NCI-H82 (cell line): ENCODE measurements at regions not wholly inside any gene's neighbourhood (a gene's known extent, or its start where the extent isn't known, plus 50 kb on each side); places are given as distances from the start of the nearest gene placed in this dataset.

Experiments used
- DNase-seq: peaks from one replicate; lab custom pipeline; 2025; lab: John Stamatoyannopoulos, UW

DNA sequence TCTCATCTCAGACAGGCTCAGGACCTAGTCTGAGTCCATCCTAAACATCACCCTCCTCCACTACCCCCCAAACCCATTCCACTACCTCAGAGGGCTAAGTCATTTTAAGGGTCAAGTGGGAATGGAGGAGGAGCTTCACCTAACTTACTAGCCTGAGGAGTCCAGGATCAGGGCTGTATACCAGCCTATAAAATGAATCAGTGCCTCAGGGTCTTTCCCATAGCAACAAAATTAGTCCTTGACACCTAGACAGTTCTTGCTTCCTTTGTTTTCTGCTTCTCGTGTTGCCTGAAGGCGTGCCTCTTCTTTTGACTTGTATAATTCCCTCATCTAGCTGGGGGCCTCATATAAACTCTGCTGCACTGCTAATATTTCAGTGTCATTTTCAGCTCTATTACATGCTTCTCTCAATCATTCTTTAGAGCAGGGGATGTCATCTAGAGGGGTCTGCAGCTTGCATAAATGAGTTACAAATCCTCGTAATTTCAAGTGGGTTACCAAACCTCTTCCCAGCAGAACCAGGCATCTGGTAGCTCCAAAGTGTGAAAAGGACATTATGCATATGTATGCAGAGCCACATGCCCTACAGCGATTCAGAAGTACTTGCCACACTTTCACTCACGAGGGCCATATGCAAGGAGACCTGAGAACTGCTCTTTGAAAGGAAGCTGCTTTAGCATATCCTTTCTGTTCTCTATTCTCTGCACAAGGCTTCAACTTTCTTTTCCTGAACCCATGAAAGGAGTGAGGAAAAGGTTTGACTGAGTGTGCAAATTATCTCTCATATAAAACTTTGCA is 311.7 kb upstream of the SEMA6D start:
- no peak for DNase-seq

DNA sequence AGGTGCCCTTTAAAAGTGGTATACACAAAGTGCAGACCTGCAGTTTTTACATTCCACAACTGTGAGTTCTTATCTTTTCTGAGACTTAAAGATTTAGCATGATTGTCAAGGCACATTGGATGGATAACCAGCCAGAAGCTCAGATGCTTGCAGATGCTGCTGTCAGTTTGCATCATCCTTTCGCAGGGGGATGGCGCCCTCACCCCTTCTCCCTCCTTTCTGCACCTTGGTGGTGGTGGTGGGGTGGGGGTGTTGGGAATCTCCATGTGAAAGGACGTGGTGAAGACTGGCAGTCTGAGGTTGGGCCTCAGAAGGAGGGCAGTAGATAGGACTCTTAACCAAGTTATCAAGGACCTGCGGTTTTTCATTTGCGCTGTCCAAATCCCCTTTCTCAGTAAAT is 309.6 kb upstream of the SEMA6D start:
- peak; percentile 63 for DNase-seq

DNA sequence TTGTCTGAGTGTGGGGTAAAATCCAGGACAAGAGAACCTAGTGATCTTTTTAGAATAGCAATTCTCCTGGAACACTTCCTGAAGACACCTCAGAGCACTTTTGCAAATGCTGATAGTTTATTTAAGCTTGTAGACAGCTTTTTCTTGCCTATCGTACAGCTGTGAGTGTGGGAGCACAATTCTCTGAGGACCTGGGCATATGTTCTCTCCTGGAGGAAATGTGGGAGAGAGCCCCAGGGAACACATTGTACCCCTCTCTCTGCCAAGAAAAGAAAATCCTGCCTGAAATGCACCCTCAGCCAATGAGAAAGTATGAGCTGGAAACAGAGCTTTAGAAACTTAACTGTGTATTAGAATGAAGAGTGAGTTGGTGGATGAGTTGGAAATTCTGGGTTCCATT is 308.3 kb upstream of the SEMA6D start:
- DNase-seq: no peak

DNA sequence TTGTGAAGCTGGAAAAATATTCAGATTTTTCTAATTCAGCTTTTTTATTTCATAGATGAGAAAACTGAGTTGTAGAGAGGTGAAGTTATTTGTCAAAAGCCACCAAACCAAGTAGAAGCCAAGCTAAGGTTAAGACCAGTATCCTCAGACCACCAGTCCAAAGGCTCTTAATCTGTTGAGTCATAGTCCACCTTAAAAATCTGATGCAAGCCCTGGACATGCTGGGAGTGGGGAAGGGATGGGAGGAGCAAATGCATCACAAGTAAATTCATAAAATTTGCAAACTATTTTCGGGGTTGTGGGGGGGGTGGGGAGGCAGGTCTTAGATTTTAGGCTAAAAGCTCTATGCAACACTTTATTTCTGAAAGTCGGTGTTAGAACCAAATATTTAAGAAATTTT is 307.7 kb upstream of the SEMA6D start:
- peak; percentile 27 for DNase-seq

DNA sequence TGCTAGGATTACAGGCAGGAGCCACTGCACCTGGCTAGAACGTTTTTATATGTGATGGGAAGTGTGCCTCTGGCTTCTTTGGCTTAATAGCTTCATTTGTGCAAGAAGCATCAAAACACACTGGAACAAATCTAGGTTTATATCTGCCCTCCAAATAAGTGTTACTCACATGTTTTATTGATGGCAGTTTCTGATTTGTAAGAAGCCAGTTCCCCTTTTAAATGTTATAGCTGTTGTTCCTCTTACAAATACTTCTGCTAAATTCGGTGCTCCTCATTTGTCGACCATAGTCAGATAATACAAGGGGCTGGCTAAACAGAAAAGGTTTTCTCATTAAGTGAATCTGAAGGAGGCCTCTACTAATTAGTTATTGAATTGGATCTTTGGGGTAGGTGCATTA is 307.1 kb upstream of the SEMA6D start:
- no peak for DNase-seq

DNA sequence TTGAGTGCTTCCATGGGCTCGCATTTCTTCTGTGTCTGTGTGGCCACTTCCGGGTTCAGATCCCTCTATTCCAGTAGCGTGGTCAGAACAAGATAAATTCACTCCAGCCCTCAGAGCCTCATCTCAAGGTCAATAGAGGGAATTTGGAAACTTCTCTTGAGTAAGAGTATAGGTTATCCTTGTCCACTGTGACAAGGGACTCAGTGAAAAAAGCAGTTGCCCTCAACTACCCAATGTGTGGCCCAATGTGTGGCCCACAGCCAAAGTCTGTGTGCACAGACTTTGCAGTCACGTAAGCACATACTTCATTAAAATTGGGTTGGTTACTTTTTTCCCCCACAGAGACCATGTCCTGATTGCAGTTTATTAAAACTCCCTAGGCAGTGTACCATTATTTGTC is 305.6 kb upstream of the SEMA6D start:
- DNase-seq: no peak

DNA sequence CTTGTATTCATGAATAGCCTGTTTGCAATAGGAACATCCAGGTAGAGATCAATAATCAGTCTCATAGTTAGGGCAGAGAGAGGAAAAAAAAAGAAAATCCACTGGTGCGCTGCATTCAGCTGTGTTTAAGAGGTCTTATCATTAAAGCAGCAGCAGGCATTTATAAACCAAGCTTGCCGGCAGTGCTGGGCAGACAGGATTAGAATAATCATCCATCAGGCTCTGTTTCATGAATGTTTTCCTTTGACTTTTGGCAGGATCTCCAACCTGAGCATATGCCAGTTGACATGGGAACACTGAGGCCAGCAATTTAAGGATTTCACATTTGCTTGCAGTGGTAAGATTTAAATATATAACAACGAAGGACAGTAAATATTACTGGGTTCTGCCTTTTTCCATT is 305.2 kb upstream of the SEMA6D start:
- peak; percentile 95 for DNase-seq

DNA sequence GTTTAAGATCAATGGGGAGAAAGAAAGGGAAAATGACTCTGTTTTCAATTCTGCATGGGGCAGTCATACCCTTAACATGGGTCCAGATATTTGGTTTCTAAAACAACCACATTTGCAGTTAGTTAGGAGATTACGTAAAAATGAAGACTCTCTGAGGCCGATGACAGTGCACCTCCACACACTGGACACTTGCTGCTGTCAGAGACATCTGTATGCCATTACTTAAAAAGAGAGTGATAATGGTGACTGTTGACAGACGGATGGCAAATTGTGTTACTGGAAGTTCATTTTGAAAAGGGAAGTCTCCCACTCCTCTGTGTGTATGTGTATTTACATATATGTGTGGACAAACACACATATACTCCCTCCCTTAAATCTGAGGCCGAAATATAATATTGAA is 304.5 kb upstream of the SEMA6D start:
- peak; percentile 29 for DNase-seq

DNA sequence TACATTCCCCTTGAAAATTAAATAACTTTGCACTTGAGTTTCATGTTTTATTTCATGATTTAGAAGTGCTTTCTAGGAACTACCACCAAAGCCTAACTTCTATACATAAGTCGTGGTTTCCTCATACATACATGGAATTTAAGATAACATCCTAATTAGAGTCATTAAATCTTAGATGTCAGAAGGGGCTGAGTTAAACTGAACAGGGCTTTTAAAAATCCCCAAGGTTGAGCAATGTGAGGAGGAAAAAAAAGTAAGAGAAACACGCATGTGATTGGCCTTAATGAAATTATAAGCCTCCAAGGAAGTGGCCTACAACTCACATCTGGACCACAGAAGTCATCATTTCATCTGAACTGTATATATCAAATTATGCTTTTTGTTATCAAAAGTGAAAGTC is 303.1 kb upstream of the SEMA6D start:
- no peak for DNase-seq

DNA sequence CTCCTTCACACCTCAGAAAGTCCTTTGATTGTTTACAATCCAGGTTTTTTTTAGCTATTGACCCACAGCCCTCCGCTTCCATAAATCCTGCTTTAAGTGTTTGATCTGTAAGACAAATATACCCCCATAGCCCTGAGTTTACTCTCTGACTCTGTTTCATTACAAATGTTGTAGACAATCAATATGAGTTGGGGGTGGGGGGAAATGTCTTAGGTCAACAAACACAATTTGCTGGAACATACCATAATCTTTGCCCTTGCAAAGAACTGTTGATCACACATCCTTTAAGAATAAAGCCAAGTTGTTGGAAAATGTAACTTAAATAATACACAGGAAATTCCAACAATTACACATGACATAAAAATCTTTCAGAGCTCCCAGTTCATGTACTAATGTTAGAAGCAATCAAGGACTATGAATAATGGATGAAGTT is 301.8 kb upstream of the SEMA6D start:
- no peak for DNase-seq

DNA sequence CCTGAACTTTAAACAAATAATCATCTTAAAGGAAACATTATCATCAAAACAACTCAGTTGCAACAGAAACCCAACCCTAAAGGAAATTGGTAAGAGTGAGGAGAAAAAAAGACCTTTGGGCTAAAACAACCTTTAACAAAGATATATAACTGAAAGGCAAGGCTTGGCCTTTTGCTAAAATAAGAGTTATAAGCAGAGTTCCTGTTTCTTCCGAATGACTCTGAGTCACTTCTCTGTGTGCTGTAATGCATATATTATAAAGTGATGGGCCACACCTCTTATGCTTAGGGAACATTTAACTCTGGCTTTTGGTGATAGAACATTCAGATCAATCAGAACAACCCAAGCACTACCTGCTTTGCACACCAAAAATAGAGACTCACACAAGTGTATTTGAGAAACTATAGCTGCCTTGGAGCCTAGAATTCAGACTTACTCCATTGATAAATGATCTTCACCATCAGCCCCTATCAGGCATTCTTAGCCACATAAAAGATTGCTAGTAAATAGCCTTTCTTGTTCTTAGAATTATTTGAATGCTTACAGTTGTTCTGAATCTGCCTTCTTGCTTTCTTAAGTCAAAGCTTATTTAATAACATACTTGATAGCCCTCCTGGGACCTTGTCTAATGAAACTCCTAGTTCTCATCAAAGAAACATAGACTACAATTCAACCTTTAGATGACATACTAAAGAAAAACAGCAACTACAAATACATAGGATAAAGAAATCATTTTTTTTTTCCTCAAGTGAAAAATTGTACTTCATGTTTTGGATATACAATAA is 294.2 kb upstream of the SEMA6D start:
- DNase-seq: no peak

DNA sequence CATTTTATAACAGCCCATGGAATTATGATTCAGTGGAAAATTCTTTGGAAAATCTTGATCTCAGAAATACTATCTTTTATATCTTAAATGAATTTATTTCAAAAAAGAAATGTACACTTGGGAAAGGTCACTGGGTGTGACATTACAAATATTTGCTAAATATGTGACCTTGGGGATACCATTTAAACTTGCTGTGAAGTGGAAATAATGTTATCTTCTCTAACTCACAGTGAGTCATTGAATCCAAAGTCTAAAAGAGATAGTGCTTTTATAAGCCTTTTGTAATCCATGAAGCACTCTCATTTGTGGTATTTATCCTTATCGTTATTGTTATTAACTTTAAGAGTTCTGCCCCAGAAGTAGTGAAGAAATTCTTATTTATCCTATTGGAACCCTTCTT is 289.8 kb upstream of the SEMA6D start:
- DNase-seq: no peak

DNA sequence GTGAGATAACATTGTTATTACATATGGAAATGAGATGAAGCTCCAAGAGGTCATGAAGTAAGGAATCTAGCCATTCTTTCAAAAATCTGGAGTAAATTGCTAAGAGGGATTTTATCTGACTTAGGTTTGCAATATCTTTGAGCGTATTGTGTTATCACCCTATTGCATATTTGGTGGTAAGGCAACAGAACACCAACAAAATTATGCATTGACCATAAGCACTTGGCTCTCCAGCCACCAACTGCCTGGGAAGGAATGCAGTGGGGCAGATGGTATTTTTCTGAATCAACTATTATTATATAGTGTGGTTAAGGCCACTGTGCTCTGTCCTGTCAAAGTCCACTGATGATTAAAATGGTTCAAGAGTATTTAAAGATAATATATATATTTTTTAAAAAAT is 287.9 kb upstream of the SEMA6D start:
- DNase-seq: no peak

DNA sequence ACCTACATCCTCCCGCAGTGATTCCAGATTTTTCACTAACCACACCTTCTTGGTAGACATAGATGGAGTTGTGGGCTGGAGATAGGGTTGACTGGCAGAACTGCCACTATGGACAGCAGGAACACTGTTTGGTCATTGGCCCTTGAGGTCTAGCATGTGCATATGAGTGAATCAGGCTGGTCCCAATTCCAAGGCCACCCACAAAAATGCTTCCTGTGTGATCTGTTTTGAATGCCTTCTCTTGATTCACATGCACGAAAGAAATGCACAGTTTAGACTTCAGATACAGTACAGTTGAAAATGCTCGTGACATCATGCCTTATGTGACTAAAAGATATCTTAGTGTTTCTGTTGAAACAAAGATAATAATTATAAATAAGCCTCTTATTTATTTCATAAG is 285.8 kb upstream of the SEMA6D start:
- no peak for DNase-seq

DNA sequence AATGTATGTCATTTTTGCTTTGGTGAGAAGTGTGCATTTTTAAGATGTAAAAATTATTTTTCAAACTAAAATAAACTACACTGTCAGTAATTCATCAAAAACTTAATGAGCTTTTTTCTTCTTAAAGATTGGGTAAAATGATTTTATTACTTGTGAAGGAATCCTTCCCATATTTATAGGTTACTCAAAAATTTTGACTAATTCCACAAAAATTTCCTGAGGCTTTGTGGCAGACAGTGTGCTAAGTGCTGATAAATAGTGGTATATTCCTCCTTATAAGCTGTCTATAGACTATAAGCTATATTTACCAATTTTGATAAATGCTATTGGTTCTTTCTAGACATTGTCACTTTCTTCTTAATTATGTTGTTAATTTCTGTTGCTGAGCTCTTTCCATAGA is 284.5 kb upstream of the SEMA6D start:
- DNase-seq: no peak

DNA sequence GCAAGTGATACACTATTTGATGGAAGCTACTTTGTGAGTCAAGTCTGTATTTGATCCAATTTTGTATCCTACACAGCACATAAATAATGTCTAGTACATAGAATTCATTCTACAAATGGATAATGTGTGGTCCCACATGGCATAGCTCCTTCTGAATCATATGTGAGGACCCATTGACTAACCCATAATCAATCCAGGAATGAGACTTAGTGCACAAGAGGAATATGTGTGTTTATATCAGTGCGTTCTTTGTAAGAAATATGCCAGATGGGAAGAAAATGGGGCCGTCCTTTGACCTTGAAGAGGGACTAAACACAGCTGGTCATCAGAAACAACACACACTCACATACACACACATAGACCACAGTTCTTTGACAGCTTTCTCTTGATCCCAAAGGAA is 282.7 kb upstream of the SEMA6D start:
- no peak for DNase-seq

DNA sequence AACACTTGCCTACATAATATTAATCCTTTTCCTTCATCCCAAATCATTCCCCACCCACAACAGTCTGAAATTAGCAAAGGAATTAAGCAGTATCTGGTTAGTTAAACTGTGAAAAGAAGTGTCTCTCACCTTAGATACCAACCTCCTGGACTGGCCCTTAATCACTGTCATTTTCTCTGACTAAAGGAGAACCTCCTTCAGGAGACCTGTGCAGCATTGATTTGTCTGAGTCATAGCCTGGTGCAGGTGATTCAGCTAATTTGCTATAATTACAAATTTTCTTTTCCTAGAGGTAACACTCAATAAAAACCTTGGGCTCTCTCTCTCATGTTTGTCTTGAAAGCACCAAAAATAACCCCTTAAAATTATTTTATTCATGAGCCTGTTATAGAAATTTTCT is 279.8 kb upstream of the SEMA6D start:
- no peak for DNase-seq

DNA sequence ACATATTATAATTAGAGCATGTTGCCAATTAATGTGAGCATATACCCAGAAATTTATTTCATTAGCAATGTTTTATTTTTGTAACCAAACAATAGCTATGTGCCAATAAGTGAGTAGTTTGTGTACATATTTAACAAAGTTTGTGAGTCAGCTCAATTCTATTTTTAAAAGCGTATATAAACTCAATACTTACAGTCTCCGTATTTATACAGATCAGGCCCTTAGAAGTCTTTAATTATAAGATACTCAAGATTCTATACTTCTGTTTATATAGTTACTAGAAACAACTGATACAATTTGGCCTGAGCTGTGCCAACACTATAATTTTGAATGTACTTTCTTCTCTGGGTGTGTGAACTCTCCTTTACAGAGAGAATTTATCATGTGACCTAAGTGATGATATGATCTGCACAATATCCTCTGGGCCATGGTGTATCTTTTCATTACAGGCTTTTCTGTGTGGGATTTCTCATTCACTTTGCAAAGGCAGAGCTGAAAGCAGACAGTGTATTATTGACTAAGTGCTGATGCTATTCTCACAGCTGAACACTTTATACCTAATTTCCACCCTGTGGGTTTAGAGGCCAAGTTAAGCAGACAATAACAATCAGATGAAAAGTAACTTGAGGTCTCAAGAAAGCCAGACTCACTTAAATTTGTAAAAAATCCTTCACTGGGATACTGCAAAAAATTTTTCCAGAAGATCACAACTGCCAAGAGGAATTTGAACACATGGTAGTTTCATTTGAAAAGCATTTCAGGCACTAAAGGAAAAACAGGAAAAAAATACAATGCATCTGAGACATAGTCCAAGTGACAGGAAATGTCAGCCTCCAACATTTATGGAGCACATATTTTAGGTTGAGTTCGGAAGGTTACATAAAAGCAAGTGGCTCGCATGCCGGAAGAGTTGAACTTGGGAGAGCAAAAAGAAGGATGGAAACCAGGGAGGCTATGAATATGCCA is 277.9 kb upstream of the SEMA6D start:
- DNase-seq: no peak

DNA sequence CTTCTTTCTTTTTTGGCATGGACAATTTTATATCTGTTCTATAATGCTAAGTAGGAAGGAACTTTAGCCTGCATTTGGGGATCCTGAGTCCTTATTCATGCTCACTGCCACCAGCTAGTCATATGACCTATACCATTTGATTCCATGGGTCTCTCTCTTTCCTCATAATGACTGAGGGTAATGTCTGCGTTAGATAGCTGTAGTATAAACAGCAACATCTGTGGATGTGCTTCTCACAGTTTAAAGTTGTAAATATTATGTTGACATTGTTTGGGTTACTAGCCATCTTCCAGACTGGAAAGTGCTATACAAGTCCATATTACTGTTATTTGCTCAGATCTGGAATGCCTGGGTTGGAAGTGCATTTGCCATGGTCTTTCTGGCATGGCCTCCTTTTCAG is 274.9 kb upstream of the SEMA6D start:
- DNase-seq: no peak

DNA sequence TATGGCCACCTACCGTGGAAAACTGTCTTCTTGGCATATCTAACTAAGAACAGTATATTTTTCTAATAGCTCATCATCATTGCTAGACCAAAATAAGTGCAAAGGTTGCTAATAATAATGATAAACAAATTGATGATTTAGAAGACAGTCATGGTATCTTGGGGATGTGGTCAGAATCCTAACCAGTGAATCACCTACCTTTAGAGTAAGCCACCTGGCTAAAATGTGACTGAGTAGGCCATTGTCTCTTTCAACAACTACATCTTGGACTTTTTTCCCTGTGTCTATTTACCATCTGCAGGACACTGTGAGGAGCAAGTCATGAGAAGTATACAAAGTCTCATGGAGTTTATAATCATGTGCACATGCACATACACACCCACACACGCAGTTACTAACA is 273.5 kb upstream of the SEMA6D start:
- DNase-seq: no peak

DNA sequence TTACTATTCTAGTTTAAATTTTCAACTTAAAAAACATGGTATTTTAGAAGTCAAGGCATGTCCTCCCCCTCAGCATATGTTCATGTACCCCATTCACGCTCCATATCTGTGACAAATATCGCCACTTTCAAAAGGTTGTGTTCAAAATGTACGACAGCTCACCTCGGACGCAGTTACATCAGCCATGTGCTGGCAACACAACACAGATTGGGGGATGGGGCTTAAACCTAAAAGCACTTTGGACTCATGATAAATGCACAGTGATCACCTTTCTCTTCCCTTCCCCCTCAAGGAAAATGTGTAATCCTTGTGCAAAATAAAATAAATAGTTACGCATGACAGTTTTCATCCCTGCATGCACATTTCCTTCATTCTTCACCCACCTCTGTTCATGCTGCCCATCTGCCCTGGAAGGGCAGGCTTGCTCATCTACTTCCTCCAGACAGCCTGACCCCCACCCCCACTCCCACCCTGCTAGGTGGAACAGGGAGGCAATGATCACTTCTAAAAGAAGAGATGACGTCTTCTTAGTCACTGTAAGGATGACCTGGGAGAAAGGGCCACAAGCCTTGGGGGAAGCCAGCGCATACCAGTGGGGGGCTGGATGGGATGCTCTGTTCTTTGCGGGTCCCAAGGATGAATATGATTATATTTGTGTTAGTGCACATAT is 271.4 kb upstream of the SEMA6D start:
- no peak for DNase-seq
